H9 (cell line): ENCODE measurements at regions not wholly inside any gene's neighbourhood (a gene's known extent, or its start where the extent isn't known, plus 50 kb on each side); places are given as distances from the start of the nearest gene placed in this dataset.

Experiments used
- DNase-seq: peaks from one replicate; pipeline ENCODE4 v3.0.0-alpha.2; 2017
- H2AFZ ChIP-seq: one replicate; pipeline ENCODE4 v1.6.1; 2013; ENCODE audit warnings: mild to moderate bottlenecking, low read length, control low read depth, moderate library complexity
- H2AK5ac ChIP-seq: 2 replicates; pipeline ENCODE4 v1.6.1; 2013; ENCODE audit warnings: low read length, control low read depth, mixed read lengths; ENCODE audit not compliant: insufficient read length
- H2BK120ac ChIP-seq: one replicate; pipeline ENCODE4 v1.6.1; 2013; ENCODE audit warnings: low read depth, mild to moderate bottlenecking, low read length, control low read depth, inconsistent platforms; ENCODE audit not compliant: poor library complexity, severe bottlenecking
- H2BK12ac ChIP-seq: 2 replicates; pipeline ENCODE4 v1.6.1; 2013; ENCODE audit warnings: low read length, control low read depth, mixed read lengths, low read depth; ENCODE audit not compliant: insufficient read length
- H2BK15ac ChIP-seq: 2 replicates; pipeline ENCODE4 v1.6.1; 2013; ENCODE audit warnings: low read depth, low read length, control low read depth
- H2BK20ac ChIP-seq: one replicate; pipeline ENCODE4 v1.6.1; 2013; ENCODE audit warnings: low read depth, mild to moderate bottlenecking, low read length, control low read depth, inconsistent platforms; ENCODE audit not compliant: poor library complexity, severe bottlenecking
- H2BK5ac ChIP-seq: 2 replicates; pipeline ENCODE4 v1.6.1; 2013; ENCODE audit warnings: low read length, control low read depth, mixed read lengths; ENCODE audit not compliant: insufficient read length
- H3K14ac ChIP-seq: 2 replicates; pipeline ENCODE4 v1.6.1; 2013; ENCODE audit warnings: low read length, control low read depth; ENCODE audit not compliant: insufficient read depth
- H3K18ac ChIP-seq: 2 replicates; pipeline ENCODE4 v1.6.1; 2013; ENCODE audit warnings: low read depth, mild to moderate bottlenecking, mixed read lengths, low read length, control low read depth; ENCODE audit not compliant: insufficient read length
- H3K23ac ChIP-seq: 2 replicates; pipeline ENCODE4 v1.6.1; 2013; ENCODE audit warnings: low read length, control low read depth, mixed read lengths, low read depth; ENCODE audit not compliant: insufficient read length
- H3K23me2 ChIP-seq: 2 replicates; pipeline ENCODE4 v1.6.1; 2013; ENCODE audit warnings: low read depth, mild to moderate bottlenecking, mixed read lengths, low read length, control low read depth; ENCODE audit not compliant: insufficient read length, poor library complexity, severe bottlenecking
- H3K27ac ChIP-seq: 2 replicates; pipeline ENCODE4 v1.5.1; 2013; ENCODE audit warnings: low read length, control low read depth, mixed read lengths, low read depth; ENCODE audit not compliant: insufficient read length
- H3K27me3 ChIP-seq: 2 replicates; pipeline ENCODE4 v1.6.1; 2013; ENCODE audit warnings: low read length, control low read depth, inconsistent platforms; ENCODE audit not compliant: insufficient read depth
- H3K4ac ChIP-seq: 2 replicates; pipeline ENCODE4 v1.6.1; 2013; ENCODE audit warnings: low read depth, mild to moderate bottlenecking, control low read depth, inconsistent platforms, low read length, moderate library complexity
- H3K4me1 ChIP-seq: 2 replicates; pipeline ENCODE4 v1.6.1; 2013; ENCODE audit warnings: low read length, control low read depth, inconsistent platforms; ENCODE audit not compliant: insufficient read depth
- H3K4me2 ChIP-seq: 2 replicates; pipeline ENCODE4 v1.6.1; 2013; ENCODE audit warnings: low read length, control low read depth, mixed read lengths; ENCODE audit not compliant: insufficient read length, insufficient read depth
- H3K56ac ChIP-seq: 2 replicates; pipeline ENCODE4 v1.6.1; 2013; ENCODE audit warnings: low read depth, mild to moderate bottlenecking, mixed read lengths, low read length, control low read depth; ENCODE audit not compliant: insufficient read length
- H3K79me1 ChIP-seq: 2 replicates; pipeline ENCODE4 v1.6.1; 2013; ENCODE audit warnings: low read depth, mild to moderate bottlenecking, moderate library complexity, low read length, control low read depth, inconsistent platforms; ENCODE audit not compliant: insufficient read depth, poor library complexity, severe bottlenecking
- H3K79me2 ChIP-seq: 2 replicates; pipeline ENCODE4 v1.6.1; 2013; ENCODE audit warnings: low read length, control low read depth, inconsistent platforms; ENCODE audit not compliant: insufficient read depth
- H3K9ac ChIP-seq: 2 replicates; pipeline ENCODE4 v1.6.1; 2013; ENCODE audit warnings: low read length, control low read depth, mixed read lengths; ENCODE audit not compliant: insufficient read length; ENCODE audit errors: extremely low read depth
- H3K9me3 ChIP-seq: one replicate; pipeline ENCODE4 v1.6.1; 2013; ENCODE audit warnings: low read depth, low read length, inconsistent platforms; ENCODE audit not compliant: control insufficient read depth
- H3T11ph ChIP-seq: one replicate; pipeline ENCODE4 v1.6.1; 2013; ENCODE audit warnings: mild to moderate bottlenecking, low read length, control low read depth, inconsistent platforms
- H4K20me1 ChIP-seq: one replicate; pipeline ENCODE4 v1.6.1; 2013; ENCODE audit not compliant: control insufficient read depth, insufficient read length, insufficient read depth
- H4K5ac ChIP-seq: 2 replicates; pipeline ENCODE4 v1.6.1; 2013; ENCODE audit warnings: low read depth, mild to moderate bottlenecking, mixed read lengths, low read length, control low read depth; ENCODE audit not compliant: insufficient read length
- H4K8ac ChIP-seq: replicated peaks from 2 replicates; pipeline ENCODE4 v1.6.1; 2013; ENCODE audit warnings: low read length, control low read depth, mixed read lengths, low read depth; ENCODE audit not compliant: insufficient read length
- H4K91ac ChIP-seq: 2 replicates; pipeline ENCODE4 v1.6.1; 2013; ENCODE audit warnings: low read depth, mild to moderate bottlenecking, moderate library complexity, mixed read lengths, low read length, control low read depth; ENCODE audit not compliant: insufficient read length
- H3K27ac Mint-ChIP-seq, 3 experiments: 2 replicates in 2 of 3; 3 replicates in 1 of 3; pipeline ENCODE4 v1.8.0; 2020 to 2021; ENCODE audit warnings: mixed read lengths in 3 of 3, mild to moderate bottlenecking in 1 of 3, moderate library complexity in 1 of 3
- H3K27me3 Mint-ChIP-seq: 2 replicates; pipeline ENCODE4 v1.8.0; 2021; ENCODE audit warnings: low read depth, mild to moderate bottlenecking, moderate library complexity, mixed read lengths
- H3K36me3 Mint-ChIP-seq, 3 experiments: 2 replicates in 2 of 3; 3 replicates in 1 of 3; pipeline ENCODE4 v1.8.0; 2020 to 2021; ENCODE audit warnings: low read depth in 3 of 3, mixed read lengths in 3 of 3; ENCODE audit not compliant: insufficient read depth in 1 of 3
- H3K4me1 Mint-ChIP-seq, 2 experiments: 2 replicates each; pipeline ENCODE4 v1.8.0; 2020; ENCODE audit warnings: mixed read lengths in 2 of 2
- H3K4me3 Mint-ChIP-seq, 2 experiments: 2 replicates in 1 of 2; 3 replicates in 1 of 2; pipeline ENCODE4 v1.8.0; 2020 to 2021; ENCODE audit warnings: mild to moderate bottlenecking in 2 of 2, mixed read lengths in 2 of 2, moderate library complexity in 1 of 2
- H3K9me3 Mint-ChIP-seq, 2 experiments: 2 replicates in 1 of 2; 3 replicates in 1 of 2; pipeline ENCODE4 v1.8.0; 2020; ENCODE audit warnings: mild to moderate bottlenecking in 2 of 2, mixed read lengths in 2 of 2, moderate library complexity in 1 of 2
- CTCF ChIP-seq: fragments of 200-600 bp; sonication (generic); conservative IDR thresholded peaks from 3 replicates; pipeline ENCODE4 v1.8.0; 2021; ENCODE audit warnings: antibody characterized with exemption, mild to moderate bottlenecking
- WGBS: extraction: QIAGEN DNeasy Blood & Tissue Kit; methylation state at CpG from one replicate; pipeline ENCODE4 v1.1.7; 2013; ENCODE audit warnings: missing lambda C conversion rate, low lambda C conversion rate, mixed read lengths; ENCODE audit not compliant: insufficient read length; ENCODE audit errors: extremely low coverage; 5-methylcytosine and 5-hydroxymethylcytosine counted together

- no peak for TF ChIP-seq CTCF
Measured at GRCh38 chr15:62909257-62909656, 133.3 kb upstream of the TPM1 start.

More at GRCh38 chr15:62909257-62909656, 133.3 kb upstream of the TPM1 start:
- Histone ChIP-seq H3K14ac (no peak overlapping the region), H3K9ac (no peak overlapping the region), H4K91ac (no peak overlapping the region), H2BK20ac (no peak overlapping the region), H3K4me2 (no peak overlapping the region), H4K8ac (no peak overlapping the region), H2BK12ac (no peak overlapping the region), H2AFZ (no peak overlapping the region), H3K56ac (no peak overlapping the region), H3K27me3 (no peaks in the 10 kb centered on the region), H3K27ac (no peak overlapping the region), H3K9me3 (no peaks in the 10 kb centered on the region), H2AK5ac (no peak overlapping the region), H3K23ac (no peak overlapping the region), H3K4ac (no peak overlapping the region), H3T11ph (no peak overlapping the region), H2BK5ac (no peak overlapping the region), H3K18ac (no peak overlapping the region), H3K79me1 (no peaks in the 10 kb centered on the region), H4K20me1 (no peaks in the 10 kb centered on the region), H2BK120ac (no peak overlapping the region), H3K4me1 (peaks cover 5% of the 10 kb centered on the region; the same call in 1 of the 2 replicates), H2BK15ac (no peak overlapping the region), H3K79me2 (no peaks in the 10 kb centered on the region), H4K5ac (no peak overlapping the region), H3K23me2 (no peaks in the 10 kb centered on the region)
- H3K9me3 Mint-ChIP-seq: no peaks in the 10 kb centered on the region
- no CpG with 5 or more reads among the region's 3 CpGs for WGBS
- H3K4me1 Mint-ChIP-seq: peaks cover 42 to 44% of the 10 kb centered on the region in 2 experiments
- DNase-seq: no peak
- no peak overlapping the region for H3K4me3 Mint-ChIP-seq
- H3K27ac Mint-ChIP-seq: no peak overlapping the region
- H3K27me3 Mint-ChIP-seq: no peaks in the 10 kb centered on the region
- H3K36me3 Mint-ChIP-seq: no peaks in the 10 kb centered on the region; a peak in 1 of 7 replicates
